H1 (cell line): ENCODE measurements at regions not wholly inside any gene's neighbourhood (a gene's known extent, or its start where the extent isn't known, plus 50 kb on each side); places are given as distances from the start of the nearest gene placed in this dataset.

Experiments
- CTCF ChIA-PET: fragments of 300-600 bp; sonication (Branson Sonifier 250); formaldehyde crosslinking; loops from one replicate; lab custom pipeline; 2021; ENCODE audit not compliant: partially characterized antibody; lab: Charles Lee
- POLR2A ChIA-PET: fragments of 300-600 bp; sonication (Branson Sonifier 250); formaldehyde crosslinking; loops from one replicate; lab custom pipeline; 2021; ENCODE audit warnings: inconsistent platforms; ENCODE audit not compliant: partially characterized antibody; lab: Charles Lee
- DNase-seq, 2 experiments: peaks; one replicate each; pipeline versions ENCODE4 v3.0.0 to v3.0.0-alpha.2; 2010 to 2022; ENCODE audit warnings: low spot score in 2 of 2, low read depth in 1 of 2, mixed read lengths in 1 of 2
- FAIRE-seq: peaks from 2 replicates; lab custom pipeline; 2011; peaks lifted over from hg19 to GRCh38; lab: Jason Lieb, UNC
- H2AFZ ChIP-seq: 2 replicates; pipeline ENCODE4 v1.8.1; 2012; ENCODE audit warnings: low read length, inconsistent platforms
- H2AK5ac ChIP-seq: 2 replicates; pipeline ENCODE4 v1.6.1; 2013; ENCODE audit warnings: low read depth, low read length
- H2BK120ac ChIP-seq: replicated peaks from 2 replicates; pipeline ENCODE3; 2013; ENCODE audit warnings: low read depth, low read length, inconsistent platforms
- H2BK12ac ChIP-seq: 2 replicates; pipeline ENCODE4 v1.6.1; 2013; ENCODE audit warnings: low read depth, low read length
- H2BK15ac ChIP-seq: 2 replicates; pipeline ENCODE4 v1.6.1; 2013; ENCODE audit warnings: low read length
- H2BK20ac ChIP-seq: 2 replicates; pipeline ENCODE4 v1.6.1; 2013; ENCODE audit warnings: low read length
- H2BK5ac ChIP-seq: 2 replicates; pipeline ENCODE4 v1.6.1; 2013; ENCODE audit warnings: low read depth, low read length
- H3K14ac ChIP-seq: 2 replicates; pipeline ENCODE4 v1.6.1; 2013; ENCODE audit warnings: inconsistent platforms; ENCODE audit not compliant: insufficient read length
- H3K18ac ChIP-seq: 2 replicates; pipeline ENCODE4 v1.6.1; 2013; ENCODE audit warnings: low read length; ENCODE audit errors: extremely low read depth
- H3K23ac ChIP-seq: 2 replicates; pipeline ENCODE4 v1.6.1; 2013; ENCODE audit warnings: inconsistent platforms; ENCODE audit not compliant: insufficient read length
- H3K23me2 ChIP-seq: 2 replicates; pipeline ENCODE4 v1.6.1; 2013; ENCODE audit warnings: low read depth, low read length
- H3K27ac ChIP-seq: 2 replicates; pipeline ENCODE4 v1.6.1; 2011; ENCODE audit warnings: low read depth, low read length, inconsistent platforms
- H3K27me3 ChIP-seq, 4 experiments: replicated peaks in 1 of 4; 1 replicate in 1 of 4; 2 replicates in 3 of 4; pipeline versions ENCODE4 v1.6.1 to v1.8.1; 2011 to 2013; ENCODE audit warnings: low read length in 3 of 4, mild to moderate bottlenecking in 3 of 4, inconsistent platforms in 2 of 4, mixed read lengths in 2 of 4, moderate library complexity in 1 of 4; ENCODE audit not compliant: control insufficient read depth in 3 of 4, insufficient read depth in 3 of 4; ENCODE audit errors: extremely low read depth in 1 of 4
- H3K36me3 ChIP-seq, 4 experiments: 2 replicates each; pipeline versions ENCODE4 v1.6.1 to v1.8.1; 2011 to 2013; ENCODE audit warnings: mild to moderate bottlenecking in 4 of 4, low read length in 3 of 4, moderate library complexity in 2 of 4, control low read depth in 1 of 4, inconsistent platforms in 1 of 4; ENCODE audit not compliant: insufficient read depth in 4 of 4, control insufficient read depth in 2 of 4
- H3K4ac ChIP-seq: replicated peaks from 2 replicates; pipeline ENCODE3; 2013; ENCODE audit warnings: low read length, low read depth, mixed read lengths, inconsistent platforms; ENCODE audit not compliant: insufficient read length
- H3K4me1 ChIP-seq, 4 experiments: replicated peaks in 1 of 4; 1 replicate in 1 of 4; 2 replicates in 3 of 4; pipeline versions ENCODE4 v1.6.1 to v1.8.1; 2011 to 2013; ENCODE audit warnings: low read length in 3 of 4, inconsistent platforms in 2 of 4, mixed read lengths in 1 of 4; ENCODE audit not compliant: insufficient read depth in 4 of 4, control insufficient read depth in 3 of 4
- H3K4me2 ChIP-seq, 2 experiments: 2 replicates each; pipeline versions ENCODE4 v1.6.1 to v1.8.1; 2011 to 2013; ENCODE audit warnings: low read depth in 2 of 2, low read length in 2 of 2, control low read depth in 1 of 2, inconsistent platforms in 1 of 2, mild to moderate bottlenecking in 1 of 2; ENCODE audit not compliant: insufficient read depth in 1 of 2
- H3K4me3 ChIP-seq, 4 experiments: fragments of 200-600, 300-600 bp in 1 of 4; sonication (generic), shearing (Covaris generic), sonication (Bioruptor Twin) in 1 of 4; 2 replicates each; pipeline versions ENCODE4 v1.5.1 to v1.8.1; 2011 to 2016; ENCODE audit warnings: low read length in 4 of 4, low read depth in 3 of 4, control low read depth in 2 of 4, inconsistent platforms in 2 of 4, mild to moderate bottlenecking in 2 of 4, mixed read lengths in 1 of 4, moderate library complexity in 1 of 4; ENCODE audit not compliant: insufficient read depth in 2 of 4; ENCODE audit errors: extremely low read depth in 1 of 4
- H3K56ac ChIP-seq: replicated peaks from 2 replicates; pipeline ENCODE3; 2013; ENCODE audit warnings: low read depth, mild to moderate bottlenecking, mixed read lengths, low read length, inconsistent platforms; ENCODE audit not compliant: insufficient read length
- H3K79me1 ChIP-seq: 2 replicates; pipeline ENCODE4 v1.6.1; 2013; ENCODE audit warnings: low read depth, low read length, control low read depth
- H3K79me2 ChIP-seq, 2 experiments: 2 replicates each; pipeline versions ENCODE4 v1.6.1 to v1.8.1; 2012 to 2013; ENCODE audit warnings: low read length in 2 of 2, mild to moderate bottlenecking in 2 of 2, inconsistent platforms in 1 of 2; ENCODE audit not compliant: insufficient read depth in 2 of 2, control insufficient read depth in 1 of 2
- H3K9ac ChIP-seq, 4 experiments: replicated peaks in 1 of 4; 1 replicate in 1 of 4; 2 replicates in 3 of 4; pipeline versions ENCODE4 v1.6.1 to v1.8.1; 2011 to 2013; ENCODE audit warnings: low read depth in 3 of 4, low read length in 3 of 4, control low read depth in 2 of 4, mild to moderate bottlenecking in 2 of 4, moderate library complexity in 2 of 4, inconsistent platforms in 1 of 4; ENCODE audit errors: extremely low read depth in 1 of 4
- H3K9me3 ChIP-seq, 2 experiments: 2 replicates each; pipeline versions ENCODE4 v1.6.1 to v1.8.1; 2012 to 2013; ENCODE audit warnings: mild to moderate bottlenecking in 2 of 2, moderate library complexity in 2 of 2, control low read depth in 1 of 2, inconsistent platforms in 1 of 2, low read depth in 1 of 2, low read length in 1 of 2, mixed read lengths in 1 of 2; ENCODE audit not compliant: insufficient read depth in 2 of 2
- H4K20me1 ChIP-seq, 2 experiments: replicated peaks in 1 of 2; 2 replicates each; pipeline versions ENCODE3 to v1.8.1; 2011 to 2013; ENCODE audit warnings: inconsistent platforms in 2 of 2, low read length in 2 of 2, mild to moderate bottlenecking in 1 of 2; ENCODE audit not compliant: insufficient read depth in 2 of 2, control insufficient read depth in 1 of 2
- H4K5ac ChIP-seq: 2 replicates; pipeline ENCODE4 v1.6.1; 2013; ENCODE audit warnings: low read length, low read depth, mixed read lengths, inconsistent platforms; ENCODE audit not compliant: insufficient read length
- H4K8ac ChIP-seq: 2 replicates; pipeline ENCODE4 v1.8.0; 2013; ENCODE audit warnings: mild to moderate bottlenecking, moderate library complexity, low read length, inconsistent platforms; ENCODE audit not compliant: insufficient read depth; ENCODE audit errors: extremely low read depth
- H4K91ac ChIP-seq: replicated peaks from 2 replicates; pipeline ENCODE3; 2013; ENCODE audit warnings: low read length, mixed read lengths, inconsistent platforms; ENCODE audit not compliant: insufficient read length
- BCL11A ChIP-seq, 2 experiments: IDR thresholded peaks; one replicate each; pipeline ENCODE4 v1.6.1; 2011; ENCODE audit warnings: low read depth in 2 of 2, low read length in 2 of 2, mild to moderate bottlenecking in 2 of 2
- EP300 ChIP-seq, 2 experiments: IDR thresholded peaks; 1 replicate in 1 of 2; 2 replicates in 1 of 2; pipeline ENCODE4 v1.6.1; 2011 to 2012; ENCODE audit warnings: low read depth in 2 of 2, low read length in 2 of 2, mild to moderate bottlenecking in 2 of 2, borderline replicate concordance in 1 of 2, inconsistent platforms in 1 of 2, moderate library complexity in 1 of 2
- FOSL1 ChIP-seq: IDR thresholded peaks from 2 replicates; pipeline ENCODE4 v1.6.1; 2011; ENCODE audit warnings: mild to moderate bottlenecking, low read depth, low read length, moderate library complexity; ENCODE audit not compliant: insufficient read depth
- HDAC2 ChIP-seq, 2 experiments: fragments of 300-600 bp in 1 of 2; sonication (generic) in 1 of 2; IDR thresholded peaks; 2 replicates each; pipeline ENCODE4 v1.6.1; 2011 to 2012; ENCODE audit warnings: low read depth in 2 of 2, low read length in 2 of 2, mild to moderate bottlenecking in 2 of 2, moderate library complexity in 2 of 2, borderline replicate concordance in 1 of 2, inconsistent platforms in 1 of 2
- RXRA ChIP-seq: IDR thresholded peaks from 2 replicates; pipeline ENCODE4 v1.6.1; 2011; ENCODE audit warnings: low read depth, mild to moderate bottlenecking, low read length, moderate library complexity; ENCODE audit not compliant: insufficient read depth
- SIN3A ChIP-seq, 2 experiments: IDR thresholded peaks in 1 of 2; conservative IDR thresholded peaks in 1 of 2; 2 replicates each; pipeline ENCODE4 v1.6.1; 2011 to 2012; ENCODE audit warnings: low read length in 2 of 2, improper control_type of control experiment in 1 of 2, low read depth in 1 of 2, mild to moderate bottlenecking in 1 of 2
- SIRT6 ChIP-seq: IDR thresholded peaks from one replicate; pipeline ENCODE4 v1.7.1; 2012; ENCODE audit warnings: low read length, inconsistent platforms
- SIX5 ChIP-seq: IDR thresholded peaks from 2 replicates; pipeline ENCODE4 v1.6.1; 2011; ENCODE audit warnings: mild to moderate bottlenecking, low read depth, low read length
- SP1 ChIP-seq: IDR thresholded peaks from 2 replicates; pipeline ENCODE4 v1.6.1; 2011; ENCODE audit warnings: low read depth, low read length
- TEAD4 ChIP-seq: IDR thresholded peaks from 2 replicates; pipeline ENCODE4 v1.6.1; 2012; ENCODE audit warnings: low read depth, low read length, inconsistent platforms, mixed read lengths
- YY1 ChIP-seq: IDR thresholded peaks from 2 replicates; pipeline ENCODE4 v1.6.1; 2011; ENCODE audit warnings: low read depth, mild to moderate bottlenecking, low read length
- WGBS, 2 experiments: shearing (Covaris generic) in 1 of 2; methylation state at CpG; one replicate each; pipeline versions ENCODE4 v1.1.6 to v1.1.7; 2013 to 2015; ENCODE audit warnings: low lambda C conversion rate in 2 of 2, mixed read lengths in 2 of 2, inconsistent platforms in 1 of 2, low coverage in 1 of 2, missing lambda C conversion rate in 1 of 2; ENCODE audit not compliant: insufficient replicate concordance in 2 of 2, insufficient coverage in 1 of 2, insufficient read length in 1 of 2; ENCODE audit errors: extremely low coverage in 1 of 2, missing lambda C conversion rate in 1 of 2; 5-methylcytosine and 5-hydroxymethylcytosine counted together
- TF ChIP-seq, protein P1 (sequence below): IDR thresholded peaks from 2 replicates; pipeline ENCODE4 v1.6.1; 2012; ENCODE audit warnings: inconsistent platforms

DNA sequence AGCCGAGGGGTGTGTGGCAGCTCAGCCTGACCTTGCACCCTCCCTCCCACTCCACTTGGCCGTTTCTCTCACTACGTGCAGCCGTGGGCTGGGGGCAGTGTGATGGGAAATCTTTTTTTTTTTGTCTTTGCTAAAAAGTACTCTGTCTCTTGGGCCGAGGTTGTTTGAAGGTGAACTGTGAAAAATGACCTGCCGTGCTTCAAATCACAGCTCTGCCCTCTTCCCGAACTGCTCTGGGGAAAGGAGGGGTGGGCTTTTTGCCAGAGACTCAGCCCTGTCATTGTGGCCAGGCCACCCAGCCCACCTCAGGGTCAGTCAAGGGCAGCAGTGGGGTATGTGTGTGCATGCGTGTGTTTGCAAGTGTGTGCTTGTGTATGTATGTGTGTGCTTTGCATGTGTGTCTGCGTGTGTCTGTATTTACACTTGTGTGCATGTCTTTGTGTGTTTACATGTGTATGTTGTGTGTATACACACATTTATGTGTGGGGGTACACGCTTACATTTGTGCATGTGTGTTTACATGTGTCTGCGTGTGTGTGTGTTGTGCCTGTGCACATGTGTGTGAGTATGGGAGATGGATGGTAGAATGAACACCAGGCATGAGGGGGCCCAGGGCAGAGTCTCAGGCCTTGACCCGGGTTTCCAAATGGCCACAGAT lies 61.3 kb upstream of the HAAO start:
- H3K14ac ChIP-seq: no peak overlapping the region
- no peaks in the 10 kb centered on the region for H3K79me1 ChIP-seq
- H3K4me1 ChIP-seq: no peaks in the 10 kb centered on the region; a peak in 1 of 7 replicates
- DNase-seq: no peak
- no peak overlapping the region for H2BK15ac ChIP-seq
- H3K27me3 ChIP-seq: no peaks in the 10 kb centered on the region
- no peak overlapping the region for H3K4me3 ChIP-seq
- H3K79me2 ChIP-seq: no peaks in the 10 kb centered on the region
- no peaks in the 10 kb centered on the region for H3K23me2 ChIP-seq
- no peak overlapping the region for H4K91ac ChIP-seq
- WGBS, 2 experiments: 90% methylated on average over 12 of the region's 12 CpGs; no CpG with 5 or more reads in 1 of the 2 experiments
- H3K23ac ChIP-seq: no peak overlapping the region
- H2BK120ac ChIP-seq: no peak overlapping the region
- no peak overlapping the region for H4K5ac ChIP-seq
- H3K36me3 ChIP-seq: no peaks in the 10 kb centered on the region
- H2AFZ ChIP-seq: no peak overlapping the region; the same call in 1 of the 2 replicates
- no peak overlapping the region for H3K27ac ChIP-seq
- H3K4ac ChIP-seq: peak overlapping the region; percentile 69
- POLR2A ChIA-PET: no interaction called here
- no peak overlapping the region for H2BK5ac ChIP-seq
- H3K9me3 ChIP-seq: no peaks in the 10 kb centered on the region
- H3K56ac ChIP-seq: no peak overlapping the region
- no peaks in the 10 kb centered on the region for H4K20me1 ChIP-seq
- CTCF ChIA-PET: interaction anchor here (0.8 to 6.9 kb wide), 4 partner anchors 22 to 375 kb away, joined by 3 to 119 read pairs (median 3); no protein-coding TSS in a partner anchor
- no peak overlapping the region for H2BK20ac ChIP-seq
- H3K18ac ChIP-seq: no peak overlapping the region
- H3K4me2 ChIP-seq: no peak overlapping the region
- no peak overlapping the region for H2AK5ac ChIP-seq
- H4K8ac ChIP-seq: no peak overlapping the region; the same call in 1 of the 2 replicates
- no peak for FAIRE-seq
- no peak overlapping the region for H2BK12ac ChIP-seq
- no peak overlapping the region for H3K9ac ChIP-seq
- TF ChIP-seq TEAD4: no peak
- TF ChIP-seq SP1: no peak
- no peak for TF ChIP-seq SIX5
- TF ChIP-seq RXRA: no peak
- TF ChIP-seq YY1: no peak
- no peak for TF ChIP-seq HDAC2 (IDR thresholded peaks at IDR 0.05; ENCODE audit: borderline replicate concordance in 1 of 2, low read depth in 2 of 2, low read length in 2 of 2)
- TF ChIP-seq FOSL1: no peak
- TF ChIP-seq, protein P1, sequence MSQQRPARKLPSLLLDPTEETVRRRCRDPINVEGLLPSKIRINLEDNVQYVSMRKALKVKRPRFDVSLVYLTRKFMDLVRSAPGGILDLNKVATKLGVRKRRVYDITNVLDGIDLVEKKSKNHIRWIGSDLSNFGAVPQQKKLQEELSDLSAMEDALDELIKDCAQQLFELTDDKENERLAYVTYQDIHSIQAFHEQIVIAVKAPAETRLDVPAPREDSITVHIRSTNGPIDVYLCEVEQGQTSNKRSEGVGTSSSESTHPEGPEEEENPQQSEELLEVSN: no peak
- no peak for TF ChIP-seq SIRT6
- no peak for TF ChIP-seq SIN3A (conservative IDR thresholded peaks at IDR 0.05 in 1 of 2, IDR thresholded peaks at IDR 0.05 in 1 of 2; ENCODE audit: low read depth in 1 of 2, low read length in 2 of 2)
- TF ChIP-seq BCL11A (IDR thresholded peaks at IDR 0.05; ENCODE audit: low read depth in 2 of 2, low read length in 2 of 2): no peak
- TF ChIP-seq EP300 (IDR thresholded peaks at IDR 0.05; ENCODE audit: borderline replicate concordance in 1 of 2, low read depth in 2 of 2, low read length in 2 of 2): no peak
